ENCODE measurements at regions not wholly inside any gene's neighbourhood (a gene's known extent, or its start where the extent isn't known, plus 50 kb on each side); places are given as distances from the start of the nearest gene placed in this dataset.
"Not testable (repeated sequence)": the region's sequence is repeated elsewhere in the genome, so short reads cannot be mapped to it uniquely, and the experiment has no call there.

GRCh38 chr16:66206363-66206762, 160.1 kb upstream of the CDH5 start:
- DNase-seq (ENCODE audit: low spot score): no peak

GRCh38 chr16:66205287-66206231, 160.9 kb upstream of the CDH5 start:
- no peak for DNase-seq (ENCODE audit: low spot score)

DNA sequence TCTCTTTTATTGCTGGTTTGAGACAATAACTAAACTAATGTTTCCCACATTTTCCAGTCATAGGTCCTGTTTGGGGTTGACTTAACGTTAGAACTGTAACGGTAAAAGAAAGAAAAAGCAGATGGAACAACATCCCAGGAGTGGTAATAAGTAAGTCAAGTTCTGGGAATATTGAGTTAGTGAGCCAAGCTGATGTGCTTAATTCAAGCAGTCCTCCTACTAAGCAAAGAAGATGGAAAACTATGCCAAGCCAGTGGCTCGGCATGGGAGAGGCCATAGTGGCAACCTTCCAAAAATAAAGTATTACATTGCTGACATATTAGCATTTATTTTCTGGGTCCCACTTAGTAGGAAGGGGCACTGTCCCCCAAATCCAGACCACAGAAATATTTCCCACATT, 161.7 kb upstream of the CDH5 start:
- DNase-seq (ENCODE audit: low spot score): no peak

DNA sequence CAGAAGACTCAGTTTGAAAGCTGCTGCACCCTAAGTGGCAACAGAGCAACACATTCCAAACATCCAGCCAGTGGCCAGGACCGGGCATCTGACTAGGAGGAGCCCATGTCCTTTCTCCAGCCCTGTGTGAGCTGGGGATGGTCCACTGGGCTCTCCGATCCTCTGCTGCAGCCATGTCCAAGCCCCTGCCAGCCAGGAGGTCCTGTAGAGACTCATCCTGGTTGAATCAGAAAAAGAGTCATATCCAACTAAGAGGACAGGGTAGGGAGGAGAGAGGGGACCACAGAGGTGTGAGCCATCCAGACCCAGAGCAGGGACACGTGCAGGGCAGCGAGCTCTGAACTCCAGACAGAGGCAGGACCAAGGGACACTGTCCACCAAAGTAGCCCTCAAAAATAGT, 163.0 kb upstream of the CDH5 start:
- DNase-seq (ENCODE audit: low spot score): no peak

DNA sequence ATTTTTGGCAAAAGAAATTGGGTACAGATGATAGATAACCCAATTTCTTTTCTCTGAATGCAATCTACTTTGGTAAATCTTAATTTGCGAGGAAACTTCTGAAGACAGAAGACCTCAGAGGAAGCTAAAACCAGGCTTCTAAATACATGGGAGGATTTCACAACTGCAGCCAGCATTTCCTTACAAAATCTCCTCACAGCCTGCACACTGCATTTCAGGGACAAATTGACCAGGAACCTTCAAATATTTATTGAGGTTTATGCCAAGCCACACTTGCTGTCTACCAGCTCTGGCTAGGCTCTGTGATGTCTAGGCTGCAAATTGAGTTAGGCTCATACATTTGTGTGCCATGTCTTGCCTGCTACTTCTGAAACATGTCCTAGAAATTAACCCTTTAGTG, 167.3 kb upstream of the CDH5 start:
- DNase-seq (ENCODE audit: low spot score): no peak

GRCh38 chr16:66198641-66199040, 167.8 kb upstream of the CDH5 start:
- no peak for DNase-seq (ENCODE audit: low spot score)

GRCh38 chr16:66197668-66198278, 168.7 kb upstream of the CDH5 start:
- no peak for DNase-seq (ENCODE audit: low spot score)

GRCh38 chr16:66196770-66197169, 169.7 kb upstream of the CDH5 start:
- DNase-seq (ENCODE audit: low spot score): no peak

- no peak for DNase-seq (ENCODE audit: low spot score)
Measured at GRCh38 chr16:66194866-66195265, 171.6 kb upstream of the CDH5 start.

DNA sequence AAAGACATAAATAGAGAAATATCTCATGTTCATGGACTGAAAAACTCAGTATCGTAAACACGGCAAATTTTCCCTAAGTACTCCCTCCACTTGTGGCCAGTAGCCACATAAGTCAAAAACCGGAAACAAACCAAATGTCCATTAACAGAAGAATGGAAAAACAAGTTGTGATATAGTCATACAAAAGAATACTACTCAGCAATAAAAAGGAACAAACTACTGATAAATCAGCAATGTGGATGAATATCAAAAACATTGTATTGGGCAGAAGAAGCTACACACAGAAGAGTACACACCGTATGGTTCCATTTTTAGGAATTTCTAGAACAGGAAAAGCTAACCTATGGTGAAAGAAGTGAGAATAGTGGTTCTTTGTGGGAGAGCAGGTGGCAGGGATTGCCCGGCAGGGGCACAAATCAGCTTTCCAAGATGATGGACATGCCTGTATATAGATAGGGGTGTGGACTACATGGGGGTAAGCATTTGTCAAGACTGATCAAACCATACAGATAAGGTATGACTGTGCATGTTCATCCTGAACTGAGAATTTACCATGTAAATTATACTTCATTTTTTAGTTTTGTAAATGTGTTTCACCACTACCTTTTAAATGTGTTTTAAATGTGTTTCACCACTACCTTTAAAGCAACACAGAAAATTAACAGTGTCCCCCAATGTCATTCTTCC, 172.8 kb upstream of the CDH5 start:
- no peak for DNase-seq (ENCODE audit: low spot score)

DNA sequence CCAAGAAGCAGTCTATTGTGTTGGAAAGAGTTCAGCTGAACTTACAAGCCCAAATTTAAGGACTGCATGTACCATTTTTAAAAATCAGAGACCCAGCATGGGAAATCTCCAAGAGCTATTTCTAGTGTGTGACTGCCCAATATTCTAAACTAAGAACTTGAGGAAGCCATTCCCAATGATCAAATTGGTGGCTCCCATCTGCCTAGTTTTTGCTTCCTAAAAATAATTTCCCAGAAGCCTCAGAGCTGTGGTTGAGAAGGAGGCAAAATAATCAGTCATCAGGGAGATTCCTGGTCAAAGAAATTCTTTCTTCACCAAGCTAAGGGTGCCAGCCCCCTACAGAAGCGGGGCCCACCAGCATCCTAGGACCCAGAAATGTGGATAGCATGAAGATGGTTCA, 176.1 kb upstream of the CDH5 start:
- no peak for DNase-seq (ENCODE audit: low spot score)

GRCh38 chr16:66189951-66190350, 176.5 kb upstream of the CDH5 start:
- DNase-seq (ENCODE audit: low spot score): no peak

DNA sequence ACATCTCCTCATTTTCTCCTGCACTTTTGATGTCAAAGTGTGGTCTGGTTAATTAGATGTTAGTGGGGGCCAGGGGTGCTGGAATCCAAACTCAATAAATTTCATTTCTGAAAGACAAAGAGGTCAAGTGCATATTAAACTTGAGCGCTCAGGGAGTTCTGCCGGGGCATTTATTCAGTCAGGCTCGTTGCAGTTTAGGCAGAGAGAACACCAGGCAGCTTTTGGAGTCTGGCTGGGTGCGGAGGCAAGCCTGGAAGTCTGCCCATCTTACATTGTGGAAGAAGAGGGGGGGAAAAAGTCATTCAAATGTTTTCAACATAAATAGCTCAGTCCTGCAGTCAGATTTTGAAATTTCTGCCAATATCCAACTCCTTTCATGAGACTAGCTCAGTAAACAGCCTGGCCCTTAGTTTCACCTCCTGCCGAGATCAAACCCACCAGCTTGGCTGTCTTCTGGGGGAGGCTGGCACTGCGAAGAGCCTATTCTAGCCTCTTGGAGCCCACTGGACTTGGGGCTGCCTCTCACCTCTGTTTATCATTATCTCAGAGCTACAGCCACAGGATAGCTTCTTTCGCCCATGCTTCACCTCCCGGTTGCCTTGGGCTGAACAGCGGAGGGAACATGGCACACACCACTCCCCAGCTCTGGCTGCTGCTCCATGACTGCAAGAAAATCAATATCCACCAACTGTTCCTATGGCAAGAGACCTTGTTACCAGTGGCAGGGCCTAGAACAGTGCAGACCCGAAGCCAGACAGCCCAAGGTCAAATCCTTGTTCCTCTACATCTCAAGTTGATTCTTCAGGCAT, 177.4 kb upstream of the CDH5 start:
- DNase-seq (ENCODE audit: low spot score): no peak

GRCh38 chr16:66186251-66186785, 180.2 kb upstream of the CDH5 start:
- DNase-seq (ENCODE audit: low spot score): no peak

DNA sequence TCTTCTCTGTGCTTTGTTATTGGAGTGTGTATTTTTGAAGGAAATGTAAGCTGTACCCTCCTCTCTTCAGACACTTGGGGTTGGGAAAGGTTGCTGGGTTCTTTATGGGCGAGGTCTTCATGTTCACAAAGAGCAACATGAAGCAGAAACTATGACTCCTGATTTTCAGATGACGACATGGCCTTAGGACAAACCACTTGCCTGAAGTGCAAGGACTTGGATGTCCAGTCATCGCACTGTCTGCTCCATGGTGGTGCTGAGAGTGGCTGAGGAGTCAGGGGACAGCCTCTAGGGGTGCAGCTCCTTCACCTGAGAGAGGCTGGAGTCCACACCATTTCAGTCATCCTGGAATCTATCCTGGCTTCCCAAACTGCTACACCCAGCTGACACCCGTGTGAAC, 183.9 kb upstream of the CDH5 start:
- DNase-seq (ENCODE audit: low spot score): no peak

- no peak for DNase-seq (ENCODE audit: low spot score)
Measured at GRCh38 chr16:66176731-66177130, 189.8 kb upstream of the CDH5 start.

GRCh38 chr16:66176111-66176510, 190.4 kb upstream of the CDH5 start:
- no peak for DNase-seq (ENCODE audit: low spot score)

GRCh38 chr16:66175636-66176035, 190.9 kb upstream of the CDH5 start:
- DNase-seq (ENCODE audit: low spot score): no peak

GRCh38 chr16:66175058-66175457, 191.4 kb upstream of the CDH5 start:
- DNase-seq (ENCODE audit: low spot score): no peak

- DNase-seq (ENCODE audit: low spot score): not testable (repeated sequence)
Measured at GRCh38 chr16:66173796-66174195, 192.7 kb upstream of the CDH5 start.

- DNase-seq (ENCODE audit: low spot score): not testable (repeated sequence)
Measured at GRCh38 chr16:66173181-66173580, 193.3 kb upstream of the CDH5 start.

GRCh38 chr16:66172463-66172862, 194.0 kb upstream of the CDH5 start:
- DNase-seq (ENCODE audit: low spot score): no peak
